Ovary (tissue), 7 donors: ENCODE measurements at regions not wholly inside any gene's neighbourhood (a gene's known extent, or its start where the extent isn't known, plus 50 kb on each side); places are given as distances from the start of the nearest gene placed in this dataset.

ENCODE experiments used
- DNase-seq, 5 donors: peaks; one replicate each; pipeline ENCODE4 v3.0.0-alpha.2; 2019 to 2020
- H3K27ac ChIP-seq, 2 donors: fragments of 200-600 bp; one replicate each; pipeline versions ENCODE4 v1.5.1 to v1.8.0; 2019 to 2022
- H3K27me3 ChIP-seq: fragments of 200-600 bp; one replicate; pipeline ENCODE4 v1.8.0; 2022
- H3K36me3 ChIP-seq: fragments of 200-600 bp; sonication (generic); one replicate; pipeline ENCODE4 v1.5.1; 2019
- H3K4me1 ChIP-seq: one replicate; pipeline ENCODE4 v1.8.1; 2013; ENCODE audit warnings: mild to moderate bottlenecking, moderate library complexity; ENCODE audit not compliant: insufficient read depth
- H3K4me3 ChIP-seq: fragments of 200-600 bp; sonication (generic); one replicate; pipeline ENCODE4 v1.5.1; 2017
- H3K9me3 ChIP-seq, 2 donors: fragments of 200-600 bp in 1 of 2; sonication (generic) in 1 of 2; one replicate each; pipeline versions ENCODE4 v1.5.1 to v1.8.1; 2013 to 2019; ENCODE audit warnings: mild to moderate bottlenecking in 1 of 2, moderate library complexity in 1 of 2
- EP300 ChIP-seq: sonication (generic); formaldehyde crosslinking; IDR thresholded peaks from one replicate; pipeline ENCODE4 v1.6.1; 2017; ENCODE audit warnings: antibody characterized with exemption
- POLR2A ChIP-seq: fragments of 450-650 bp; IDR thresholded peaks from one replicate; pipeline ENCODE4 v1.6.1; 2017; ENCODE audit warnings: antibody characterized with exemption, mild to moderate bottlenecking, moderate library complexity
- WGBS, 3 donors: extraction: QIAGEN DNeasy Blood & Tissue Kit in 1 of 3; methylation state at CpG; one replicate each; pipeline versions ENCODE4 v1.1.5 to v1.1.7; 2013 to 2017; 5-methylcytosine and 5-hydroxymethylcytosine counted together
- intact Hi-C, 4 donors: fragments of 100-400 bp; cut with DNase I; formaldehyde crosslinking; loops; one replicate each; pipeline versions ENCODE4 v1.11.0 to v1.15.1; 2022 to 2023
- TF ChIP-seq, protein P1 (sequence below), 3 donors: fragments of 450-650 bp in 2 of 3; fragments of 200-600 bp in 1 of 3; IDR thresholded peaks; one replicate each; pipeline versions ENCODE4 v1.5.1 to v1.8.0; 2016 to 2022; ENCODE audit warnings: antibody characterized with exemption in 3 of 3, mild to moderate bottlenecking in 1 of 3
- donor health status: DM: no; HTN: no; CAD: no; lungs with moderate emphysema.
- donor health status: DM: no; HTN: no; CAD: no.
- donor health status: Bipolar disorder and iron deficiency.
- donor health status: DM: no; HTN: no; CAD: no.
- donor health status: DM: yes; HTN: yes; CAD: no.

GRCh38 chr4:35506161-35506560 lies 738.2 kb downstream of the ARAP2 start:
- Histone ChIP-seq H3K27me3 (no peaks in the 10 kb centered on the region), H3K27ac (no peak overlapping the region), H3K9me3 (no peaks in the 10 kb centered on the region), H3K4me1 (no peaks in the 10 kb centered on the region), H3K4me3 (no peak overlapping the region), H3K36me3 (no peaks in the 10 kb centered on the region)
- intact Hi-C loops = no loop called here
- no peak for DNase-seq
- WGBS, 3 donors = 79 to 84% (median 83%) methylated on average over 3 of the region's 3 CpGs
- TF ChIP-seq, protein P1, sequence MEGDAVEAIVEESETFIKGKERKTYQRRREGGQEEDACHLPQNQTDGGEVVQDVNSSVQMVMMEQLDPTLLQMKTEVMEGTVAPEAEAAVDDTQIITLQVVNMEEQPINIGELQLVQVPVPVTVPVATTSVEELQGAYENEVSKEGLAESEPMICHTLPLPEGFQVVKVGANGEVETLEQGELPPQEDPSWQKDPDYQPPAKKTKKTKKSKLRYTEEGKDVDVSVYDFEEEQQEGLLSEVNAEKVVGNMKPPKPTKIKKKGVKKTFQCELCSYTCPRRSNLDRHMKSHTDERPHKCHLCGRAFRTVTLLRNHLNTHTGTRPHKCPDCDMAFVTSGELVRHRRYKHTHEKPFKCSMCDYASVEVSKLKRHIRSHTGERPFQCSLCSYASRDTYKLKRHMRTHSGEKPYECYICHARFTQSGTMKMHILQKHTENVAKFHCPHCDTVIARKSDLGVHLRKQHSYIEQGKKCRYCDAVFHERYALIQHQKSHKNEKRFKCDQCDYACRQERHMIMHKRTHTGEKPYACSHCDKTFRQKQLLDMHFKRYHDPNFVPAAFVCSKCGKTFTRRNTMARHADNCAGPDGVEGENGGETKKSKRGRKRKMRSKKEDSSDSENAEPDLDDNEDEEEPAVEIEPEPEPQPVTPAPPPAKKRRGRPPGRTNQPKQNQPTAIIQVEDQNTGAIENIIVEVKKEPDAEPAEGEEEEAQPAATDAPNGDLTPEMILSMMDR (IDR thresholded peaks at IDR 0.05) = no peak
- no peak for TF ChIP-seq POLR2A
- TF ChIP-seq EP300 = no peak

- H3K27ac ChIP-seq = no peak overlapping the region
- 79 to 87% (median 80%) methylated on average over 4 of the region's 4 CpGs for WGBS, 3 donors
- H3K36me3 ChIP-seq = no peaks in the 10 kb centered on the region
- H3K4me1 ChIP-seq = no peaks in the 10 kb centered on the region
- H3K4me3 ChIP-seq = no peak overlapping the region
- H3K9me3 ChIP-seq = no peaks in the 10 kb centered on the region
- intact Hi-C loops = no loop called here
- DNase-seq = no peak
- no peaks in the 10 kb centered on the region for H3K27me3 ChIP-seq
- TF ChIP-seq, protein P1 (IDR thresholded peaks at IDR 0.05) = no peak
- TF ChIP-seq EP300 (no peak), POLR2A (no peak)
Observed at GRCh38 chr4:35511851-35512250, 732.5 kb downstream of the ARAP2 start.

DNA sequence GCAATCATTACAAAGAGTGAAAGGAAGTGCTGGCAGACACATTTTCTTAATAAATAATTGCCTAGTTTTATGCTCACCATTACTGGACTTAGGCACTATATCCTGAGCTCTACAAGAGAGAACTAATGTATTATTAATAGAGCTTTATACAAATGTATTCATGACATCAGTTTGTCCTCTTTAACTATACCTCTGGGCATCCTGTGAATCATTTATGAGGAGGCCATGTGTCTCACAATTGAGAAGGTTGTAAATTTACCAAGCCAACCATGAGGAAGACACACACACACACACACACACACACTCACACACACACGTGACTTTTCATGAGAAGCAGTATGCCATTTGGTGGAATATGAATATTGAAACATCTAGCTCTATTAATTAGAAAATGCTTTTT lies 728.2 kb downstream of the ARAP2 start:
- WGBS, 3 donors = 70 to 77% (median 74%) methylated on average over 1 of the region's 1 CpG
- Histone ChIP-seq H3K4me3 (no peak overlapping the region), H3K27ac (no peak overlapping the region), H3K36me3 (no peaks in the 10 kb centered on the region), H3K27me3 (no peaks in the 10 kb centered on the region), H3K4me1 (no peaks in the 10 kb centered on the region), H3K9me3 (no peaks in the 10 kb centered on the region)
- intact Hi-C loops = no loop called here
- DNase-seq = no peak
- TF ChIP-seq, protein P1 (IDR thresholded peaks at IDR 0.05) = no peak
- TF ChIP-seq POLR2A (no peak), EP300 (no peak)

DNA sequence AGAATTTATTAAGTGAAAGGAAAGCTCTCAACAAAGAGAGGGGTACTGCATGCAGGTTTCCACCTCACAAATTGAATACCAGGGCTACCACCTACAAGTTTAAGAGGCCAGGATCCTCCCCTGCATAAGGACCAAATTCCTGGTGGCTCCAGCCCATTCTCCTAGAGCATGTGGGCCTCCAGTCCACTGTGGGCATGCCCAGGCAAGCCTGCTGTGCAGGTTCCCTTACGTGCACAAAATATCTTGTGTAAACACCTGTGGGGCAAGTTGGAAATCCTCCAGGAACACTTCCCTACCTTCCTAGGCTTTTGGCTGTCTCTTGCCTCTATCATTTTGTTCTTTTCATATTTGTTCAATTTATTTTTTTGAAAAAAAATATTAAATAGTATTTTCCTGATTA lies 724.3 kb downstream of the ARAP2 start:
- Histone ChIP-seq H3K4me3 (no peak overlapping the region), H3K9me3 (no peaks in the 10 kb centered on the region), H3K27me3 (no peaks in the 10 kb centered on the region), H3K36me3 (no peaks in the 10 kb centered on the region), H3K27ac (no peak overlapping the region), H3K4me1 (no peaks in the 10 kb centered on the region)
- no peak for DNase-seq
- 18 to 32% (median 30%) methylated on average over 1 of the region's 1 CpG for WGBS, 3 donors
- intact Hi-C loops = no loop called here
- TF ChIP-seq POLR2A = no peak
- TF ChIP-seq EP300 = no peak
- TF ChIP-seq, protein P1 (IDR thresholded peaks at IDR 0.05) = no peak

GRCh38 chr4:35521682-35522081 lies 722.6 kb downstream of the ARAP2 start:
- H3K9me3 ChIP-seq = no peaks in the 10 kb centered on the region
- no peaks in the 10 kb centered on the region for H3K4me1 ChIP-seq
- DNase-seq = no peak
- H3K27me3 ChIP-seq = no peaks in the 10 kb centered on the region
- no peak overlapping the region for H3K4me3 ChIP-seq
- intact Hi-C loops = no loop called here
- H3K36me3 ChIP-seq = no peaks in the 10 kb centered on the region
- 42 to 54% (median 52%) methylated on average over 1 of the region's 1 CpG for WGBS, 3 donors
- TF ChIP-seq, protein P1 (IDR thresholded peaks at IDR 0.05) = no peak
- TF ChIP-seq EP300 (no peak), POLR2A (no peak)
- H3K27ac ChIP-seq = no peak overlapping the region
